Osteoblast (primary cell): ENCODE measurements at regions not wholly inside any gene's neighbourhood (a gene's known extent, or its start where the extent isn't known, plus 50 kb on each side); places are given as distances from the start of the nearest gene placed in this dataset.

ENCODE experiments used
- DNase-seq: peaks from one replicate; pipeline ENCODE4 v3.0.0; 2011; ENCODE audit warnings: low spot score, mixed read lengths; ENCODE audit not compliant: insufficient read length; ENCODE audit errors: missing footprints
- H2AFZ ChIP-seq: 2 replicates; pipeline ENCODE4 v1.6.0; 2011; ENCODE audit warnings: mild to moderate bottlenecking, low read length
- H3K27ac ChIP-seq: 2 replicates; pipeline ENCODE4 v1.5.1; 2011; ENCODE audit warnings: mild to moderate bottlenecking, low read depth, low read length, moderate library complexity
- H3K27me3 ChIP-seq: 2 replicates; pipeline ENCODE4 v1.6.0; 2012; ENCODE audit warnings: mild to moderate bottlenecking, control low read depth, inconsistent platforms, low read length, moderate library complexity; ENCODE audit not compliant: insufficient read depth
- H3K36me3 ChIP-seq: 2 replicates; pipeline ENCODE4 v1.5.1; 2011; ENCODE audit warnings: mild to moderate bottlenecking, low read length, control low read depth, moderate library complexity; ENCODE audit not compliant: insufficient read depth
- H3K4me1 ChIP-seq: 2 replicates; pipeline ENCODE4 v1.5.1; 2011; ENCODE audit warnings: mild to moderate bottlenecking, low read length, control low read depth, moderate library complexity; ENCODE audit not compliant: insufficient read depth
- H3K4me2 ChIP-seq: 2 replicates; pipeline ENCODE4 v1.6.0; 2011; ENCODE audit warnings: mild to moderate bottlenecking, low read length; ENCODE audit not compliant: insufficient read depth
- H3K4me3 ChIP-seq: fragments of 200-600 bp; sonication (generic); 3 replicates; pipeline ENCODE4 v1.5.1; 2012; ENCODE audit warnings: mild to moderate bottlenecking, low read length, inconsistent platforms; ENCODE audit not compliant: insufficient read depth
- H3K79me2 ChIP-seq: 2 replicates; pipeline ENCODE4 v1.6.0; 2012; ENCODE audit warnings: mild to moderate bottlenecking, low read length, control low read depth, inconsistent platforms; ENCODE audit not compliant: insufficient read depth
- H3K9me3 ChIP-seq: 2 replicates; pipeline ENCODE4 v1.5.1; 2011; ENCODE audit warnings: low read depth, low read length, control low read depth
- H4K20me1 ChIP-seq: 2 replicates; pipeline ENCODE4 v1.6.0; 2012; ENCODE audit warnings: mild to moderate bottlenecking, low read length, control low read depth; ENCODE audit not compliant: insufficient read depth
- TF ChIP-seq, protein P1 (sequence below): IDR thresholded peaks from 2 replicates; pipeline ENCODE4 v1.5.1; 2011; ENCODE audit warnings: mild to moderate bottlenecking, low read depth, low read length, moderate library complexity; ENCODE audit errors: extremely low read depth

DNA sequence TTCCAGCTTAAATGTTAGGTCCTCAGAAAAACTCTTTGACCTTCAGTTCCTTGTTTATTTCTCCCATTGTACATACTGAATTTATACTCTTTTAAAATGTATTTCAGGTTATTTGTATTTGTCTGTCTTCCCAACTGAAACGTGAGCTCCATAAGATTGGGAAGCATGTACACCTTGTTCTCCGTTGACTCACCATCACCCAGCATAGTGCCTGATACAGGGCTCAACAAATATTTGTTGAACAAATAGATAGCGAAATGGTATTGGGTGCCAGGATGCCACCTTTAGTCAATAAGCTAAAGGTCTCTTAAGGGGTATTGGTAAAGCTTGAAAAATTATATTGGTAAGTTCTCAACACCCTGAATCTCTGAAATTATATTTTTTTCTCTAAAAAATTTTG, 1841.3 kb upstream of the CELF4 start:
- Histone ChIP-seq H4K20me1 (no peaks in the 10 kb centered on the region), H3K79me2 (no peaks in the 10 kb centered on the region), H3K4me2 (no peak overlapping the region), H3K27me3 (no peaks in the 10 kb centered on the region), H3K9me3 (no peaks in the 10 kb centered on the region), H2AFZ (no peak overlapping the region), H3K4me1 (no peaks in the 10 kb centered on the region), H3K27ac (no peak overlapping the region), H3K4me3 (no peak overlapping the region), H3K36me3 (no peaks in the 10 kb centered on the region)
- DNase-seq: no peak
- TF ChIP-seq, protein P1, sequence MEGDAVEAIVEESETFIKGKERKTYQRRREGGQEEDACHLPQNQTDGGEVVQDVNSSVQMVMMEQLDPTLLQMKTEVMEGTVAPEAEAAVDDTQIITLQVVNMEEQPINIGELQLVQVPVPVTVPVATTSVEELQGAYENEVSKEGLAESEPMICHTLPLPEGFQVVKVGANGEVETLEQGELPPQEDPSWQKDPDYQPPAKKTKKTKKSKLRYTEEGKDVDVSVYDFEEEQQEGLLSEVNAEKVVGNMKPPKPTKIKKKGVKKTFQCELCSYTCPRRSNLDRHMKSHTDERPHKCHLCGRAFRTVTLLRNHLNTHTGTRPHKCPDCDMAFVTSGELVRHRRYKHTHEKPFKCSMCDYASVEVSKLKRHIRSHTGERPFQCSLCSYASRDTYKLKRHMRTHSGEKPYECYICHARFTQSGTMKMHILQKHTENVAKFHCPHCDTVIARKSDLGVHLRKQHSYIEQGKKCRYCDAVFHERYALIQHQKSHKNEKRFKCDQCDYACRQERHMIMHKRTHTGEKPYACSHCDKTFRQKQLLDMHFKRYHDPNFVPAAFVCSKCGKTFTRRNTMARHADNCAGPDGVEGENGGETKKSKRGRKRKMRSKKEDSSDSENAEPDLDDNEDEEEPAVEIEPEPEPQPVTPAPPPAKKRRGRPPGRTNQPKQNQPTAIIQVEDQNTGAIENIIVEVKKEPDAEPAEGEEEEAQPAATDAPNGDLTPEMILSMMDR: no peak

- DNase-seq: peak; percentile 26
- Histone ChIP-seq H2AFZ (no peak overlapping the region), H3K27me3 (no peaks in the 10 kb centered on the region), H3K36me3 (no peaks in the 10 kb centered on the region), H3K4me2 (no peak overlapping the region), H4K20me1 (no peaks in the 10 kb centered on the region), H3K4me3 (no peak overlapping the region), H3K79me2 (no peaks in the 10 kb centered on the region), H3K27ac (no peak overlapping the region), H3K9me3 (no peaks in the 10 kb centered on the region), H3K4me1 (no peaks in the 10 kb centered on the region)
- TF ChIP-seq, protein P1: no peak
Measured at GRCh38 chr18:39403121-39403520, 1837.5 kb upstream of the CELF4 start.

GRCh38 chr18:39399662-39400061, 1834.1 kb upstream of the CELF4 start:
- TF ChIP-seq, protein P1: no peak
- Histone ChIP-seq H4K20me1 (no peaks in the 10 kb centered on the region), H3K4me1 (no peaks in the 10 kb centered on the region), H3K36me3 (no peaks in the 10 kb centered on the region), H3K9me3 (no peaks in the 10 kb centered on the region), H3K79me2 (no peaks in the 10 kb centered on the region), H3K4me2 (no peak overlapping the region), H3K27me3 (no peaks in the 10 kb centered on the region), H3K27ac (no peak overlapping the region), H2AFZ (no peak overlapping the region), H3K4me3 (no peak overlapping the region)
- no peak for DNase-seq

DNA sequence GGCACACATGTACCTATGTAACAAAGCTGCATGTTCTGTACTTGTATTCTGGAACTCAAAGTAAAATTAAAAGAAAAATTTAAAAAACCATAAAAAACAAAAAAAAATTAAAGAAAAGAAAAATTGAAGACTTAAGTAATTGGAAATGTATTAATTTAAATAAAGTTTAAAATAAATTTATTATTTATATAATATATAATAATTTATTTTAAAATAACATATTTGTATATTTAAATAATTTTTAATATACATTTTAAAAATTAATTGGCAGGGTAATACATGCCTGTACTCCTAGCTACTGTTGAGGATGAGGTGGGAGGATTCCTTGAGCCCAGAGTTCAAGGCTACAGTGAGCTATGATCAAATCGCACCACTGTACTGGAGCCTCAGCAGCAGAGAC, 1830.6 kb upstream of the CELF4 start:
- Histone ChIP-seq H3K27me3 (no peaks in the 10 kb centered on the region), H3K4me1 (no peaks in the 10 kb centered on the region), H3K27ac (no peak overlapping the region), H3K4me2 (no peak overlapping the region), H3K79me2 (no peaks in the 10 kb centered on the region), H2AFZ (no peak overlapping the region), H4K20me1 (no peaks in the 10 kb centered on the region), H3K9me3 (no peaks in the 10 kb centered on the region), H3K4me3 (no peak overlapping the region), H3K36me3 (no peaks in the 10 kb centered on the region)
- DNase-seq: no peak
- TF ChIP-seq, protein P1: no peak
